ENCODE measurements at regions not wholly inside any gene's neighbourhood (a gene's known extent, or its start where the extent isn't known, plus 50 kb on each side); places are given as distances from the start of the nearest gene placed in this dataset.
"Not testable (repeated sequence)": the region's sequence is repeated elsewhere in the genome, so short reads cannot be mapped to it uniquely, and the experiment has no call there.

DNA sequence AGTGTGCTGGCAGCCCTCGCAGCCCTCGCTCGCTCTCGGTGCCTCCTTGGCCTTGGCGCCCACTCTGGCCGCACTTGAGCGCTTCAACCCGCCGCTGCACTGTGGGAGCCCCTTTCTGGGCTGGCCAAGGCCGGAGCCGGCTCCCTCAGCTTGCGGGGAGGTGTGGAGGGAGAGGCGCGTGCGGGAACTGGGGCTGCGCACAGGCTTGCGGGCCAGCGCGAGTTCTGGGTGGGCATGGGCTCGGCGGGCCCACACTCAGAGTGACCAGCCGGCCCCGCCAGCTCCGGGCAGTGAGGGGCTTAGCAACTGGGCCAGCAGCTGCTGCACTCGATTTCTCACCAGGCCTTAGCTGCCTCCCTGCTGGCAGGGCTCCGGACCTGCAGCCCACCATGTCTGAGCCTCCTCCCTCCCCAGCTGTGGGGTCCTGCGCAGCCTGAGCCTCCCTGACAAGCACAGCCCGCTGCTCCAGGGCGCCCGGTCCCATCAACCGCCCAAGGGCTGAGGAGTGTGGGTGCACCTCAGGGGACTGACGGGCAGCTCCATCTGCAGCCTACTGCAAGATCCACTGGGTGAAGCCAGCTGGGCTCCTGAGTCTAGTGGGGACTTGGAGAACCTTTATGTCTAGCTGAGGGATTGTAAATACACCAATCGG is 786.0 kb upstream of the SORCS1 start:
- not testable (repeated sequence) for DNase-seq

DNA sequence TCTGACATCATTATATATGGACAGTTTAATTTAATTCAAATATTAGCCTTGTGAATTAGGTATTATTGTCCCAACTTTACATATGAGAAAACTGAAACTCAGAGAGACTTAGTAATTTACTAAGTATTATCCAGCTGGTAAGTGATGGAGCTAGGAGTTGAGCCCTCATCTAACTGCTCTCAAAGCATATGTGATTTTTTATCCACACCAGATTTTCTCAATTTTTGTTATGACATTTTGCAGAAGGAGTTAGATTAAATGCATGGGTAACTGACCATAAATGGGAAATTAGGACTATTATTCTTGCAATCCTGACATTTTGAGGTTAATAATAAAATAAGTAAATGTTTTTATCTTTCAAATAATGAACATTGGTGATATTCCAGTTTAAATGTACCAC is 778.3 kb upstream of the SORCS1 start:
- DNase-seq = no peak

GRCh38 chr10:107933076-107933475 is 768.6 kb upstream of the SORCS1 start:
- DNase-seq = no peak

DNA sequence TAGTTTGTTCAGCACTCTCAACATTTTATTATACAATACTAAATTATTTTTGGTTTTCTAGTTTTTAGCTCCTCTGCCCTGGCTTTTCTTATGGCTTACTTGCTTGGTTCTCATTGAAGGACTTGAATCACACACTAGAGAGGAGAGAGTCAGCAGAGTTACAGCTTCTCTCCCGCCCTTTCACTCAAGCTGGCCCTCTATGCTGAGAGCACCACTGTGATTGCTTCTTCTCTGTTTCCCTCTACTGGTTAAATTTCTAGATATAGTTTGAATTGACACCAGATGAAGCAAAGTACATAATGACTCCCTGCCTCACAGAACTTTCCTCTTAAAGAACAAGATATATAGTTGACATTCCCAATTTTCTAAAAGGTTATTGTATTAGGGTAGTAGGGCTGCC is 767.3 kb upstream of the SORCS1 start:
- no peak for DNase-seq

- DNase-seq = no peak
Observed at GRCh38 chr10:107930037-107930436, 765.5 kb upstream of the SORCS1 start.

DNA sequence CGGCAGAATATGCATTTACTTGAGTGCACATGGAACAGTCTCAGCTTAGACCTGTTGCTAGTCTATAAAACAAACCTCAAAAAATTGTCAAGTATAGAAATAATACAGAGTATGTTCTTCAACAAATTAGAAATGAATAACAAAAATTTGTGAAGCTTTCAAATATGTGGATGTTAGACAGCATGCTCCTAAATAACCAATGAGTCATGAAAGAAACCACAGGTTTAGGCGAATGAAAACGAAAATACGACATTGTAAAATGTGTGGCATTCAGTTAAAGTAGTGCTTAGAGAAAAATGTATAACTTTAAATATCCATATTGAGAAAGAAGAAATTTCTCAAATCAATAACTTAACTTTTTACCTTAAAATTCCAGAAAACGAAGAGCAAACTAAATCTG is 760.0 kb upstream of the SORCS1 start:
- no peak for DNase-seq

GRCh38 chr10:107919626-107920235 is 755.2 kb upstream of the SORCS1 start:
- no peak for DNase-seq

GRCh38 chr10:107918171-107918570 is 753.7 kb upstream of the SORCS1 start:
- no peak for DNase-seq

DNA sequence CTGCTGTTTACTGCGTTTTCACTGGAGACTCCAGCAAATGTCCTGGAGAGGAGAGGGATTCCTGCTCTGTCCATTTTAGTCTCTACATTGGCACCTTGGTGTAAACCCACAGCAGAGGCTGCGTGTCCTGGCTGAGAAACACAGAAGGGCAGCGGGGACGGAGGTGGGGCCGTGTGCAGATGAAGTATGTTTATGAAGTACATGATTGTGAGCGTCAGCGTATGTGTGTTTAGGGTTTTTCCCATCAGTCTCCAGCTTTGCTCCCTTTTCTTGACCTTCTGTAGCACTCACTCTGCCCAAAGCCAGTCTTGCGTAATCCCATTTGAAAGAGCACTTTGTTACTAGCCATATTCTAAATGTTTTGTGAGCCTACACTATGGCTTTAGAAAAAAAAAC is 750.7 kb upstream of the SORCS1 start:
- no peak for DNase-seq

GRCh38 chr10:107914450-107915214 is 750.1 kb upstream of the SORCS1 start:
- no peak for DNase-seq

- no peak for DNase-seq
Observed at GRCh38 chr10:107913317-107914294, 749.1 kb upstream of the SORCS1 start.

- DNase-seq = no peak
Observed at GRCh38 chr10:107901076-107901475, 736.6 kb upstream of the SORCS1 start.

DNA sequence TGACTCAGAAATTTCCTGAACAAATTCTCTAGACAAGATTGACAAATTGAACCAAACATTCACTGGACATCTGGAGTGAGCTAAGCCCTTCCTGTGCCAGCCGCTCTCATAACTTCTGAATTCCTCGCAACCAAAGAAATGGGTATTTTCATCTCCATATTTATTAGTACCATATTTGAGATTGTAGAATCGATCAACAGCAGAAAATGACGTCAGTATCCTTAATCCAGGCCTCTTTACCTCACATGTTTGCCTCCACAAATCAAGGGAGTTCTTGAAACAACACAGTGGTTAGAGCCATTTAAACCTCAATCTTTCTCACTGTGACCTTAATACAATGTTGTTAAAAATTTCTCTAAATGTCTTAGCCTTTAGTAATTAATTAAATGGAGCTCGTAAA is 735.6 kb upstream of the SORCS1 start:
- no peak for DNase-seq

GRCh38 chr10:107899502-107900062 is 735.1 kb upstream of the SORCS1 start:
- no peak for DNase-seq

DNA sequence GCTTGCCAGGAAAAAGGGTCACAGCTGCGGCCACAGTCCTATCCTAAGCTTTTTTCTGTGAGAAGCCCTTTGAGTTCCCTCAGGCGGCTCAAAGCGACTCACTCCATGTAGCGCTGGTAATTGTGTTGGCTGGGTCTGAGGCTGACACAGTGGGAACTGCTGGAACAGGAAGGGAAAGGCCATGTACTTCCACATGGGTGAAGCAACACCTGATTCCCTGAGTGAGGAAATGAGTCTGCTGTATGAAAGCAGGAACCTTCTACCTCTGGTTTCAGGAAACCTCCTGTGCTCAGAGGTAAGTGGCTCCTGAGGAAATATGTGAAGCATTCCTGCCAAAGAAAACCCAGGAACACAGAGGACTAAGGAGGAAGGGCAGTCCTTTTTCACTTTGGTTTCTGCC is 734.6 kb upstream of the SORCS1 start:
- no peak for DNase-seq

- DNase-seq = no peak
Observed at GRCh38 chr10:107898392-107898791, 733.9 kb upstream of the SORCS1 start.

DNA sequence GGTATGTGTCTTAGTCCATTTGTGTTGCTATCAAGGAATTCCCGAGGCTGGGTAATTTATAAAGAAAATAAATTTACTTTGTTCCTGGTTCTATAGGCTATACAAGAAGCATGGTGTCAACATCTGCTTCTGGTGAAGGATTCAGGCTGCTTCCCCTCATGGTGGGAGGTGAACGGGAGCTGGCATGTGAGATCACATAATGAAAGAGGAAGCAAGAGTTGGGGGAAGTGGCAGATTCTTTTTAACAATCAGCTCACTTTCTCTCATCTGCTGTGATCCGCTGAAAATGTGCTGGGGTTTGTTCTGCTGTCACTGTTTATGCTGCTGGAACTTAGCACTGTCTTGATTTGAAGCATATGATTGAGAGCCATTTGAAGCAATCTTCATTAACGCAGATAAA is 730.0 kb upstream of the SORCS1 start:
- no peak for DNase-seq

DNA sequence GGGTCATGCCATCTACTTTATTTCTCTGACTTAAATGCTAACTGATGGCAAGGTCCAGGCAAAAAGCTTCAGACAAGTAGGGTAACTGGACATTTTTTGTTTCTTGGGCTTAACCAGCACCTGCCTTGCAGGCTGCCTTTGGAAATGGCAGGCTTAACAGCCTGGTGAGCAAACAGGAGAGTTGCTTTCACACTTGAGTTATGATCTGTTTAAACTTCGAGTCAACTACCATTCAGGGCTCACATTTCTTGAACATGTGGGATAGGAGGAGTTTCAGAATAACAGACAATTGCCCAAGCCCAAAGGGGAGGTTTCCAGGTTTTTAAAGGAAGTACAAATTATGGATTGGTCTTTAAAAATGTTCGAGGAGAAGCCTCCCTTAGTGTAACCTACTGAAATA is 724.6 kb upstream of the SORCS1 start:
- DNase-seq = no peak

DNA sequence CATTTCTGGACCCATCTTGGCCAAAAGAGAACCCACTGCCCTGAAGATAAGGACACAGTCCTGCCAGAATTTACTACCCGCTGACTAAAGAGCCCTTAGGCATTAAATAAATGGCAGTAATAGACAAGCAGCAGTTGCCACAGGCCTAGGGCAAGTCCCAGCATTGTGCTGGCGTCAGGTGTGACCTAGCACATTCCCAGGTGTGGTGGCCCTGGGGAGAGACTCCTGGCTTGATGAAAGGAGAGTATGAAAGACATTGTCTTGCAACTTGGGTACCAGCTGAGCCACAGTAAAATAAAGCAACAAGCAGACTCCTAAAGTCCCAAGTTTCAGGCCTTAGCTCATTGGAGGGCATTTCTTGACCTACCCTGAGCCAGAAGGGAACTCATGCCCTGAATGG is 715.7 kb upstream of the SORCS1 start:
- DNase-seq = no peak

DNA sequence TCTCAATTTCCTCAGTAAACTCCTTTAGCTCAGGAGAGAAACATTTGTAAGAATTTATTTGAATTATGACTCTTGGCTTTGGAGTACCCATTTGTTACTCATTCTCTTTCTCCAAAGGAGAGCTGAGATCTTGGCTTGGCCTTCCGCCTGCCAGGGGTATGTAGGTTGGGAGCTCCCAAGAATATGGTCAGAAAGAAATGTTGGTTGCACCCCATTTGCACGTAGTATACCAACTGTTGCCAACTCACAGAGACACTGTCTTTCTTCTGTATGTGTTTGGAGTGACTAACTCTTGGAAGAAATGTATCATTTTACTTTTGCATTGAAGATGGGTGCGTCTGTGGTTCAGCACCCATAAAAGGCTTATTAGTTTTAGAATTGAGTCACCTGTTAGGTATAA is 708.5 kb upstream of the SORCS1 start:
- DNase-seq = no peak

DNA sequence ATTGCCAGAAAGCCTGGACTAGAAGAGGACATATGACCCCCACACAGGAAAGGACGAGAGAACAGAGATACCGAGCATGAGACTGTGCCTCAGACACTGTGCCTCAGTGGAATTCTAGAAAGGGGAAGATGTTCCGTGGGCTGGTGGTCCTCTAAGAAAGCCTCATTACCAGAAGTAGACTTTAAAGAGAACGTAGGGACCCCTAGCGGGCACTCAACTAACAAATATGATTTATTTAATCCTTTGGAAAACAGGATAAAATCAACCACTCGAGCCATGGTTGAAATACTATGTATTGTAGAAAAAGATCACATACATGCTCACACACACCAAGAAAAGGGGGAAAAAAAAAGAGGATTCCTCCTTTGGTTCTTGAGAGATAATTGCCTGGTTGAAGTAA is 701.2 kb upstream of the SORCS1 start:
- no peak for DNase-seq

GRCh38 chr10:107859065-107859464 is 694.6 kb upstream of the SORCS1 start:
- no peak for DNase-seq

- no peak for DNase-seq
Observed at GRCh38 chr10:107856047-107856315, 691.5 kb upstream of the SORCS1 start.

Data from CD4-positive, alpha-beta T cell treated with Interleukin-21 for 1 hour (primary cell).